Tibial nerve (tissue), 4 donors: ENCODE measurements at regions not wholly inside any gene's neighbourhood (a gene's known extent, or its start where the extent isn't known, plus 50 kb on each side); places are given as distances from the start of the nearest gene placed in this dataset.
A peak's percentile ranks its signal among the peaks of the same experiment; 100 is the strongest.

ENCODE experiments used
- DNase-seq, 2 donors: peaks; one replicate each; pipeline ENCODE4 v3.0.0-alpha.2; 2019; ENCODE audit warnings: low spot score in 2 of 2
- H3K27ac ChIP-seq, 4 donors: fragments of 200-600 bp; sonication (generic) in 3 of 4; one replicate each; pipeline ENCODE4 v1.5.1; 2017 to 2019; ENCODE audit warnings: mild to moderate bottlenecking in 1 of 4
- H3K27me3 ChIP-seq, 2 donors: fragments of 200-600 bp; sonication (generic) in 1 of 2; one replicate each; pipeline versions ENCODE4 v1.5.1 to v1.6.0; 2017 to 2019
- H3K36me3 ChIP-seq, 3 donors: fragments of 200-600 bp; sonication (generic); one replicate each; pipeline ENCODE4 v1.5.1; 2018 to 2019
- H3K4me1 ChIP-seq, 4 donors: fragments of 200-600 bp; sonication (generic) in 3 of 4; one replicate each; pipeline ENCODE4 v1.5.1; 2017 to 2019
- H3K4me3 ChIP-seq, 4 donors: fragments of 200-600 bp; sonication (generic) in 3 of 4; one replicate each; pipeline ENCODE4 v1.5.1; 2017 to 2019; ENCODE audit warnings: mild to moderate bottlenecking in 1 of 4, moderate library complexity in 1 of 4
- H3K9me3 ChIP-seq, 4 donors: fragments of 200-600 bp; sonication (generic) in 3 of 4; one replicate each; pipeline ENCODE4 v1.5.1; 2017 to 2019
- EP300 ChIP-seq, 2 donors: sonication (generic); formaldehyde crosslinking; IDR thresholded peaks; one replicate each; pipeline ENCODE4 v1.6.1; 2017; ENCODE audit warnings: antibody characterized with exemption in 2 of 2, mild to moderate bottlenecking in 1 of 2
- POLR2A ChIP-seq, 2 donors: fragments of 450-650 bp; IDR thresholded peaks; one replicate each; pipeline ENCODE4 v1.6.1; 2017; ENCODE audit warnings: antibody characterized with exemption in 2 of 2, mild to moderate bottlenecking in 2 of 2, moderate library complexity in 2 of 2
- WGBS, 2 donors: methylation state at CpG; one replicate each; pipeline ENCODE4 v1.1.5; 2018; 5-methylcytosine and 5-hydroxymethylcytosine counted together
- TF ChIP-seq, protein P1 (sequence below), 5 experiments: fragments of 200-600 bp in 3 of 5; fragments of 450-650 bp in 2 of 5; sonication (generic) in 3 of 5; IDR thresholded peaks; one replicate each; pipeline ENCODE4 v1.5.1; 2016 to 2019; ENCODE audit warnings: antibody characterized with exemption in 5 of 5, mild to moderate bottlenecking in 3 of 5, moderate library complexity in 2 of 5

DNA sequence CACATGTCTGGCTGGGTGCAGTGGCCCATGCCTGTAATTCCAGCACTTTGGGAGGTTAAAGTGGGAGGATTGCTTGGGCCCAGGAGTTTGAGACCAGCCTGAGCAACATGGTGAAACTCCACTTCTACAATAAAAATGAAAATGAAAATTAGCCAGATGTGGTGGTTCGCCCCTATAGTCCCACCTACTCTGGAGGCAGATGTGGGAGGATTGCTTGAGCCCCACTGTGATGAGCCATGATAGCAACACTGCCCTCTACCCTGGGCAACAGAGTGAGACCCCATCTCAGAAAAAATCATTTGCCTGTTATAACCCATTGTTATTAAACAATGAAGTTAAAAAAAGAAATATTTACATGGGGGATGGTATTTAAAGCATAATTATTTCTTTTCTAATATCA, 240.1 kb upstream of the ZPLD1 start:
- H3K36me3 ChIP-seq: no peaks in the 10 kb centered on the region
- WGBS, 2 donors: 88 to 92% methylated on average over 1 of the region's 1 CpG
- H3K4me1 ChIP-seq: no peaks in the 10 kb centered on the region
- no peak overlapping the region for H3K4me3 ChIP-seq
- no peak for DNase-seq
- no peaks in the 10 kb centered on the region for H3K27me3 ChIP-seq
- no peaks in the 10 kb centered on the region for H3K9me3 ChIP-seq
- H3K27ac ChIP-seq: no peak overlapping the region
- TF ChIP-seq POLR2A (IDR thresholded peaks at IDR 0.05) (no peak), EP300 (IDR thresholded peaks at IDR 0.05) (no peak)
- TF ChIP-seq, protein P1, sequence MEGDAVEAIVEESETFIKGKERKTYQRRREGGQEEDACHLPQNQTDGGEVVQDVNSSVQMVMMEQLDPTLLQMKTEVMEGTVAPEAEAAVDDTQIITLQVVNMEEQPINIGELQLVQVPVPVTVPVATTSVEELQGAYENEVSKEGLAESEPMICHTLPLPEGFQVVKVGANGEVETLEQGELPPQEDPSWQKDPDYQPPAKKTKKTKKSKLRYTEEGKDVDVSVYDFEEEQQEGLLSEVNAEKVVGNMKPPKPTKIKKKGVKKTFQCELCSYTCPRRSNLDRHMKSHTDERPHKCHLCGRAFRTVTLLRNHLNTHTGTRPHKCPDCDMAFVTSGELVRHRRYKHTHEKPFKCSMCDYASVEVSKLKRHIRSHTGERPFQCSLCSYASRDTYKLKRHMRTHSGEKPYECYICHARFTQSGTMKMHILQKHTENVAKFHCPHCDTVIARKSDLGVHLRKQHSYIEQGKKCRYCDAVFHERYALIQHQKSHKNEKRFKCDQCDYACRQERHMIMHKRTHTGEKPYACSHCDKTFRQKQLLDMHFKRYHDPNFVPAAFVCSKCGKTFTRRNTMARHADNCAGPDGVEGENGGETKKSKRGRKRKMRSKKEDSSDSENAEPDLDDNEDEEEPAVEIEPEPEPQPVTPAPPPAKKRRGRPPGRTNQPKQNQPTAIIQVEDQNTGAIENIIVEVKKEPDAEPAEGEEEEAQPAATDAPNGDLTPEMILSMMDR (IDR thresholded peaks at IDR 0.05): no peak

DNA sequence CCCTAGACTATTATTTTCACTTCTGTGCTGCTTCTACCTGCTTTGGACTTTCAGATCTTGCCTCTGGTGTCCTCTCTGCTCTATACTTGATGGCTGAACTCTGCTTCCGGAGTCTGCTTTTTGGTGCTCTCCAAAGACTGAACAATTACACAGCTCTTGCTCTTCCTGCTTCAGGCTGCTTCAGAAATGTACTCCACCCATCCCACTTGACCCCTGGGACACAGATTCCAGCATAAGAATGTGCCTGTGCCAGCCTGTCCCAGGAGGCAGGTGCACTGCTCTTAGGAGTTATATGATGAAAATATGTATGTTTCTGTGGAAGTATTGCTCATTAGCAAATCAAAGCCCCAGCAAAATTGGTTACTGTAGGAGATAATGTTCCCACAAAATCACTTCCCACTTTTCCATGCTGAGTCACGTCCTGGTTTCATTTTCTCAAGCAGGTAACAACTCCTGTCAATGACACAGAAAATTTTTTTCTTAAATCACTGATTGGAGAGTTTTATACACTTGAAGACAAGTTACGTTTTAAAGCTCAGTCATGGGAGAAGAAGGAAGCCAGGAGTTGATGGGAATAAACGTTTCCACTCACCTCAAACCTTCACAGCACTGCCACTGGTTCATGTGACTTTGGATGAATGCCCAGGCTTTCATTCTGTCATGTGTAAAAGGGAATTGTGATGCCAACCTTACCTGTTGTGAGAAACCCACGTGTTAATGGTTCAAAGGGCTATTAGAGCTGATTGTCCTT, 239.4 kb upstream of the ZPLD1 start:
- Histone ChIP-seq H3K9me3 (no peaks in the 10 kb centered on the region), H3K36me3 (no peaks in the 10 kb centered on the region), H3K27me3 (no peaks in the 10 kb centered on the region), H3K4me3 (no peak overlapping the region), H3K27ac (no peak overlapping the region), H3K4me1 (no peaks in the 10 kb centered on the region)
- TF ChIP-seq POLR2A (IDR thresholded peaks at IDR 0.05) (no peak), EP300 (IDR thresholded peaks at IDR 0.05) (no peak)
- TF ChIP-seq, protein P1 (IDR thresholded peaks at IDR 0.05): no peak
- no peak for DNase-seq
- 55 to 66% methylated on average over 5 of the region's 5 CpGs for WGBS, 2 donors

DNA sequence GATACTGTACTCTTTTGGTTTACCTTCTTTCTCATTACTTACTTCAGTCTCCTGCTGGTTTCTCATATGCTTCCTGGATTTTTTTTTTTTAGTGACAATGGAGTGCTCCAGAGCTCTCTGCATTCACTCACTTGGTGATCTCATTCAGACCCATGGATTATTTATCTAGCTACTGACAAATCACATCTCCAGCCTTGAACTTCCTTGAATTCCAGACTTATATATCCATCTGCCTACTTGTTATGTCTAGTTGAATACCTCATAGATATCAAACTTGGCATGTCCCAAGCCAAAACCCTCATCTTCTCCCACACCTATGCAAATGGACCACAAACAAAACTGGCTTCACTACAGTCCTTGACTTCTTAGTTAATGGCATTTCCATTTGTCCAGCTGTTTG, 234.7 kb upstream of the ZPLD1 start:
- no peaks in the 10 kb centered on the region for H3K36me3 ChIP-seq
- DNase-seq: no peak
- H3K4me3 ChIP-seq: no peak overlapping the region
- H3K9me3 ChIP-seq: no peaks in the 10 kb centered on the region
- TF ChIP-seq POLR2A (IDR thresholded peaks at IDR 0.05) (no peak), EP300 (IDR thresholded peaks at IDR 0.05) (no peak)
- TF ChIP-seq, protein P1 (IDR thresholded peaks at IDR 0.05): no peak
- H3K27ac ChIP-seq: no peak overlapping the region
- H3K27me3 ChIP-seq: no peaks in the 10 kb centered on the region
- H3K4me1 ChIP-seq: no peaks in the 10 kb centered on the region

DNA sequence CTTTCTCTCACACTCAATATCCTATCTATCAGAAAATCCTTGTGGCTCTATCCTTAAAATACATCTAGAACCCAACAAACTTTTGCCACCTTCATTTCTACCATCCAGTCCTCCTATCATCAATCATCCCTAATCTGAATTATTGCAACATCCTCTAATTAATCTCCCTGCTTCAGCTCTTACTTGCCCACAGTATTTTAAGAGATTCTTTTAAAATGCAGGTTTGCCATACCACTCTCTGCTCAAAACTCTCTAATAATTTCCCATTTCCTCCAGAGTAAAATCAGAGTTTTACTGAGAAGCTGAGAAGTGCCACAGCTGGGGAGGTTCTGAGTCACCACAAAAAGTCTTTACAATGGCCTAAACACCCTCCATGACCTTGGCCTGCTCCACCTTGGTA, 234.3 kb upstream of the ZPLD1 start:
- no peak for DNase-seq
- TF ChIP-seq POLR2A (IDR thresholded peaks at IDR 0.05): no peak
- Histone ChIP-seq H3K4me1 (no peaks in the 10 kb centered on the region), H3K36me3 (no peaks in the 10 kb centered on the region), H3K27me3 (no peaks in the 10 kb centered on the region), H3K9me3 (no peaks in the 10 kb centered on the region), H3K27ac (no peak overlapping the region), H3K4me3 (no peak overlapping the region)

DNA sequence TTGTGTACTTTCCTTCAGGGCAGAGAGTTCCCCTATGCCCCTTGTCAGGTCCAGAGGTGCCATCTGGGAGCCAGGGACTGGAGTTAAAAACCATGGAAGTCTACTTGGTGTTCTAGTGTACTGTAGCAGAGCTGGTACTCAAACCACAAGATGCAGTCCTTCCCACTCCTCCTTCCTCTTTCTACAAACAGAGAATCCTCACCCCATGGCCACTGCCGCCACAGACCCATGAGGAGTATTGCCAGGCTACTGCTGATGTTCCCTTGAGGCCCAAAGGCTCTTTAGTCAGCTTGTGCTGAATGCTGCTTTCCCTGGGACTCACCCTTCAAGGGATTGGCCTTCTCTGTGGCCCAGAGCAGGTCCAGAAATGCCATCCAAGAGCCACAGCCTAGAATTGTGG, 229.2 kb upstream of the ZPLD1 start:
- no peaks in the 10 kb centered on the region for H3K27me3 ChIP-seq
- no peak for DNase-seq
- TF ChIP-seq POLR2A (IDR thresholded peaks at IDR 0.05) (no peak), EP300 (IDR thresholded peaks at IDR 0.05) (no peak)
- TF ChIP-seq, protein P1 (IDR thresholded peaks at IDR 0.05): no peak
- H3K4me3 ChIP-seq: no peak overlapping the region
- no peaks in the 10 kb centered on the region for H3K9me3 ChIP-seq
- H3K27ac ChIP-seq: peak overlapping the region in 1 of 4 donors; percentile 63
- H3K4me1 ChIP-seq: peaks cover 0 to 17% (median 4%) of the 10 kb centered on the region in 4 donors
- WGBS, 2 donors: 70 to 90% methylated on average over 1 of the region's 1 CpG
- H3K36me3 ChIP-seq: no peaks in the 10 kb centered on the region
